Central memory CD4-positive, alpha-beta T cell (primary cell): ENCODE measurements at regions not wholly inside any gene's neighbourhood (a gene's known extent, or its start where the extent isn't known, plus 50 kb on each side); places are given as distances from the start of the nearest gene placed in this dataset.
"Not testable (repeated sequence)": the region's sequence is repeated elsewhere in the genome, so short reads cannot be mapped to it uniquely, and the experiment has no call there.

Source experiments
- DNase-seq: peaks from one replicate; pipeline ENCODE4 v3.0.0; 2022

- DNase-seq, result not testable (repeated sequence)
Observed at GRCh38 chr3:187466306-187466705, 98.1 kb downstream of the RTP4 start.

GRCh38 chr3:187465503-187465902 lies 97.3 kb downstream of the RTP4 start:
- no peak for DNase-seq

GRCh38 chr3:187464682-187465081 lies 96.5 kb downstream of the RTP4 start:
- no peak for DNase-seq

- no peak for DNase-seq
Observed at GRCh38 chr3:187458921-187459320, 90.7 kb downstream of the RTP4 start.

GRCh38 chr3:187458383-187458782 lies 90.2 kb downstream of the RTP4 start:
- DNase-seq, result no peak

GRCh38 chr3:187456250-187456649 lies 88.1 kb downstream of the RTP4 start:
- DNase-seq, result no peak

- no peak for DNase-seq
Observed at GRCh38 chr3:187454085-187454815, 86.1 kb downstream of the RTP4 start.

GRCh38 chr3:187450431-187451190 lies 82.4 kb downstream of the RTP4 start:
- DNase-seq, result no peak

- DNase-seq, result no peak
Observed at GRCh38 chr3:187448674-187449073, 80.5 kb downstream of the RTP4 start.

GRCh38 chr3:187447737-187448136 lies 79.6 kb downstream of the RTP4 start:
- no peak for DNase-seq

- no peak for DNase-seq
Observed at GRCh38 chr3:187445356-187445755, 77.2 kb downstream of the RTP4 start.

GRCh38 chr3:187434524-187434923 lies 66.3 kb downstream of the RTP4 start:
- DNase-seq, result no peak

GRCh38 chr3:187430576-187430975 lies 62.4 kb downstream of the RTP4 start:
- DNase-seq, result no peak
